Kidney glomerular epithelial cell (primary cell): ENCODE measurements at regions not wholly inside any gene's neighbourhood (a gene's known extent, or its start where the extent isn't known, plus 50 kb on each side); places are given as distances from the start of the nearest gene placed in this dataset.

Experiments
- DNase-seq: peaks from one replicate; lab custom pipeline; 2025; lab: John Stamatoyannopoulos, UW

DNA sequence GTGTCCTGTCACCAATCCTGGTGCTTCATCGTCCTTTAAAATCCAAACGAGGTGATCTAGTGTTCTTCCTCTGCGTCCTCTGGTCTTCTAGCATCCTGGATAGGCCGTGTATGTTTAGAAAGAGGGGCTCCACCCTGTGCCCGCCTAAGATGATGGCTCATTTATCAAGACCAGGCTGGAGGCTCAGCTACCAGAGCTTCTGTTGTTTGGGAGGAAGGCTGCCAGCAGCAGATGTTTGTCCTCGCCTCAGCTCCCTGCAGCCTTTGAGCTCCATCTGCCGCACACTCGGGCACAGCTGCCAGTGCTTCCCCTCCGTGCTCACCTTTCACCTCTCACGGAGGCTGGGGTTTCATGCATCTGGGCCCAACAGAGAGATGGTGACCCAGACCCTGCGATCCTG lies 954.7 kb upstream of the RBFOX1 start:
- DNase-seq = no peak

- DNase-seq = no peak
Measured at GRCh38 chr16:6375465-6376075, 957.1 kb upstream of the RBFOX1 start.

- no peak for DNase-seq
Measured at GRCh38 chr16:6374821-6375220, 957.8 kb upstream of the RBFOX1 start.

DNA sequence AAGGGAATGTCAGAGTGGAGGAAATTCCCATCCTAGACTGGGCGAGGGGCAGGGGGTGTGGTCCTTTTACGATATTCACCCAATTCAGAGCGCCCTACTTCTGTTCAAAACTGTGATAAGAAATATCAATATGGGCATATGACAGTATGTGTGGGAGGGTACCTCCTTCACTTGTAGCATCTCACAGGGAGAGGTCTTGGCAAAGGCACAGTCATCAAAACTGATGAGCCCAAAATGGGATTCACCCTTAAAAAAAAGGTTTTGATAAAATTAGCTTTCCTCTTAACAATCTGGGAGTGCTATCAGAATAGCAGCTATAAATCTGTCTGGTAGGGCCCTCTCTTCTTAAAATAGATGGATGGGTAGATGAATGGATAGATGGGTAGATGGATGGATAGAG lies 967.8 kb upstream of the RBFOX1 start:
- no peak for DNase-seq

DNA sequence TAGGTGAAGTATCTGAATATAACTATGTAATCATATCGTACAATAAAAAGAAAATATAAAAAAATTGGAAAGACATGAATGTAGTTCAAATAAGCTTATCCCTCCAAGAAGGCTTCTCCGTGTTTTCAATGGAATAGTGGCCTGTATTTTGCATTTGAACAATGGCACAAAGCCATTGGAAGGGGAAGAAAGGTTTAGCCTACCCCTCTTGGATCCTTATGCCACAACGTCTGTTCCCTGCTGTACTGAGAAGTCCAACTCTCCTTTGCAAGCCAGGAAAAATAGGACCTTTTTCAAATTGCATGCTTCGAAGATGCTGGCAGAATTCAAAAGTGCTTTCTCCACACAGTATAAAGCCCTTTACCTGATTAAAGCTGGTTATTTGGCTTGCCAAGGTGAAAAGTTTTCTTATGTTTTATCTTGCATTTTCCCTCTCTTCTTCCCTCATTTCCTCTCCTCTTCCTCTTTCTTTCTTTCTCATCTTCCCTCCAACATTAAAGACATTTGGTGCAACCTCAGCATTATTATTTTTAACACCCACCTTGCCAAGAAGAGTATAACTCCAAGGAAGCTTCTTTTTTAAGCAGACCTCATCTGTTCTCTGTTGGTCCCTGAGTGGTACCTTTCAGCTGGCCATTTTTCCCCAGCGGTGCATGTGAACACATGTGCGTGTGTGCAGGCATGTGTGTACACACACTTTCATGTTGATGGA lies 968.6 kb upstream of the RBFOX1 start:
- no peak for DNase-seq

DNA sequence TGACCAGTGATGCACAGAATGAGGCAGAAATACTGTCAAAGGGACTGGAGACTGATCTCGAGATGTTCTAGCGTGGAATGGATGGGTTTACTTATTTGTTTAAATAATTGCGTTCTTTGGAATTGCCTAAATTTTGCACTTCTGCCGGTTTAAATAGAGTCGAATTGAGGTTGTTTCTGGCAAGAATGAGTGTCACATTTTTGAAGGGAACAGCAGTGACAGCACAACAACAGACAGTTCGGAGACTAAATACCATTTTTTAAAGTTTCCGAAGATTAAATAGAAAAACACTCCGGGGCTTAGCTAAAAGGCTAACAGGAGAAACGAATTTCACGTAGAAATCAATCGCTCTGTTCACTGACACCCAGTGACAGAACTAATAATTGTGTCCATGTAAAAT lies 969.2 kb upstream of the RBFOX1 start:
- no peak for DNase-seq

GRCh38 chr16:6362321-6362720 lies 970.3 kb upstream of the RBFOX1 start:
- DNase-seq = no peak

DNA sequence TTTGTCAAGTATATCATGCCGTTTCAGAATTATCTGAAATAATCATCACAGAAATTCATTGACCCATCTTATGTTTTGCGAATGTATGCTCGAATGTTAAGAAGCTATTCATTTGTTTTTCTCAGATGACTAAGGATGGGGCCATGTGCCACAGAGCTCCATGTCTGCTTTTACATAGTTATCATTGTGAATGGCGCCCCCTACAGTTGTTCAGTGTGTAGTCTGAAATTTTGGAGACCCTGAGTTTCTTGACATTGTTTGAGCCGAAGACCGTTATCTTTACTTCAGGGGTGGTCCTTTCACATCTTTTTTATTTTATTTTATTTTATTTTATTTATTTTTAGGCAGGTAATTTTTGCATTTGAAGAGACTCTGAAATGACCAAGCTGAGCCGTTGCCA lies 972.0 kb upstream of the RBFOX1 start:
- DNase-seq = no peak

DNA sequence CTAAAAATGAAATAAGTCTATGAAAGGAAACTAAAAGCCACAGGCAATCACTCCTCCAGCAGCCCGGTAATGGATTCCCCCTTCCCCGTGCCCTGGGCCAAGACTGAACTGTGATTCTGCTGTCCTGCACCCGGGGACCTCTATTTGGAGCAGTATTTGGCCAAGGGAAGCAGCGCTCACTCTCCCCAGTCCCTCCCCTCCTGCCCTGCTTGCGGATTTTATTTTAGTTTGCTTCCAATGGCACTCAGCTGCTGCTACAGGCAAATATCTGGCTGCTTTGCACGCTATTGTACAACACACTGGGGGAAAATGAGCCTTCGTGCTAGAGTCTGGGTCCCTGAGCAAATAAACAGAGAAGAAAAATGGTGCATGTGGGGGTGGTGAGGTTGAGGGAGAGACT lies 975.7 kb upstream of the RBFOX1 start:
- DNase-seq = no peak

GRCh38 chr16:6349725-6350124 lies 982.9 kb upstream of the RBFOX1 start:
- DNase-seq = no peak

- DNase-seq = no peak
Measured at GRCh38 chr16:6345090-6345489, 987.6 kb upstream of the RBFOX1 start.

DNA sequence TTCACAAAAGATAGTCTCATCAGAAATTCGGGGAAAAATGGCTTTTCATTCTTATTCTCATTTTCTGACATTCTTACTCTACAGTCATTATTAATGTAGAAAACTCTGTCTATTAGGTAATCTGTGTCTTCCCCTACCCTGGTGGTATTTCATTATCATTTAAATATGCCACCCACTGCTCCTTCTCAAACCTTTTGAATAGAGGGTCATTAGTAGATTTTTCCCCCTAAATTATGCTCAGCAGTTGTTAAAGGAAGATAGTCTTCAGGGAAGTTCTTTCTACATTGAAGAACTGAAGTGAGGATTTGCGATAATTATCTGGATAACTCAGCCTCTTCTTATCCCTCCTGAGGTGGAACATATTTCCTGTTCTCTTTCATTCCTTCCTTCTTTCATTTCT lies 989.5 kb upstream of the RBFOX1 start:
- no peak for DNase-seq

GRCh38 chr16:6341981-6342380 lies 990.7 kb upstream of the RBFOX1 start:
- DNase-seq = no peak

- DNase-seq = no peak
Measured at GRCh38 chr16:6335072-6335471, 997.6 kb upstream of the RBFOX1 start.

DNA sequence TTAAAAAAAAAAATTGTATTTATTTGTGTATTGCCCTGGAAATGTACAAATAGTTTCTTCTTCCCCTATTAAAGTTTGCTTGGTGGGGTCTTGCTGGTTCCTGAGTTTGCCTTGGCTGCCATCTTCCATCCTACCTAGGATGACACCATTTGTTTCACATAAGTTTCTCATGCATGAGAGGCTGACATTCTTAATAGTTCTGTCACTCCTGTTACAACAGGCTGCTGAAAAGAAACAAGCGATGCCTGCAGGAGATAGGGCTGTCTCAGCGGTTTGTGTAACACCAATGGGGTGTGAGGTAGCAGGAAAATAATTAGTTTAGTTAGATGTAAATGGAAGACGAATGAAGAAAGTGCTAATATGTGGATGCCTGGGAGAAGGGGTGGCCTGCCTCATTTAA lies 1000.9 kb upstream of the RBFOX1 start:
- no peak for DNase-seq

- no peak for DNase-seq
Measured at GRCh38 chr16:6317934-6318333, 1014.7 kb upstream of the RBFOX1 start.

GRCh38 chr16:6309271-6309670 lies 1023.4 kb upstream of the RBFOX1 start:
- DNase-seq = no peak

DNA sequence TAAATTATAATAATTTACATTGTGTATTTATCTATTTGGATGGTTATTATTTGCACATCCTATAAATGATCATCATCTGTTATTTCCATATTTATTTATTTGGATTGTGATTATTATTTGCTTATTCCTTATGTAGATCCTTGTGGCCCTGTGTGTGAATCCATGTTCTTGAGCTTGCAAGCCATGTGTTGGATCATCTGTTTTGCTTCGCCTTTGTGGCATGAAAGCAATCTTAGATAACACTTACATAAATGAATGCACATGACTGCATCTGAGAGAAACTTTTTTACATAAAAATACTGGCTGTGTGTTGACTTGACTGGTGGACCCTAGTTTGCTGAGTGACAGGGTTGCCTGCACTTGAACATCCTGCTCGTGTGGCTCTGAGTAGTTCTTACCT lies 1024.5 kb upstream of the RBFOX1 start:
- no peak for DNase-seq

DNA sequence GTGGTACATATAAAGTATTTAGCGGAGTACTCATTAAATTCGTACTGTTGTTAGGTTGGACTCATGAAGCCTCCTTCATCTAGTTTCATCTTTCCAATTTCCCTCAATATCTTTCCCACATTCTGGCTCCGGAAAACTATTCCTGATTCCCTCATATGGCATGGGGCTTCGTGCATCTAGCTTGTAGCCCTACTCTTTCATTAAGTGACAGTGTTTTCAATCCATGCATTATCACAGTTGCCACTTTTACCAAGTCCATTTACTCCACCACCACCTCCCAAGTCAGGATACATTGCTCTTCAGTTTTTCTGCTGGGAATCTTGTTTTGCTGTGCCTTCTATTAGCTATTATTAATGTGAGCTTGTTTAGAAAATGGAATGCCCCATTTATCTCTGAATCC lies 1032.1 kb upstream of the RBFOX1 start:
- no peak for DNase-seq

GRCh38 chr16:6297666-6298410 lies 1034.8 kb upstream of the RBFOX1 start:
- no peak for DNase-seq

DNA sequence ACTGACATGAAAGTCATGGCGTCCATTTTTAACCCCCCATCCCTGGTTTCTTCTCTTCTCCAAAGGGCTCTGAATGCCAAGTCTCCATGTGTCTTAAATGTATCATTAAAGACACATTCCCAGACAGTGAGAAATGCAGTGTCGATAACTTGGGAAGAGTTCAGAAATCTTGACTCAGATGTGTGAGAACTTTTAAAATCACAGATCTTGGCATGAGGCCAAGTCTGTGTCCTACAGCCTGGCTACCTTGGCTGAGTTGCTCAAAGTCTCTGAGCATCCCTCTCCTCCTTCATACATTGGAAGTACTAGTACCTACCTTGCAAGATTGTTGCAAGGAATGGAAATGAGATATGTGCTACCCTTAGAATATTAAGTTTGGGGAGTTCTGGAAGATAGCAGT lies 1046.5 kb upstream of the RBFOX1 start:
- DNase-seq = no peak

DNA sequence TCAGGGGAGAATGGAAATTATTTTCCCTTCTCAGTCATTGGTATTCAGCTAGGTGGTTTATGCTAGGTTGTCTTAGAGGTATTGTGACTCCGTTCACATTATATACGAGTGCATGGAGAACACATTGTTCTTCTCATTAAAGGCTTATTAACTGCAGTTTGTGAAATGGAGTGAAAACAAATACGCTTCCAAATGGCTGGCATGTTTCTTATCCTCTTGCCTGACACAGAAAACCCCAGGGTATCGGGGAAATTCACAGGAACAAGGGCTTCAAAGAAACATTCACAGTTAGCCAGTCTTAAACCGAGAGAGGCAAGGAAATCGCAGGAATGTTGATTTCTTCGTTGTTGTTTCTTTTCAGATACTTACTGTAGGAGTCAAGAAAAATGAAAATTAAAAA lies 1047.9 kb upstream of the RBFOX1 start:
- DNase-seq = no peak

- DNase-seq = no peak
Measured at GRCh38 chr16:6281994-6282393, 1050.7 kb upstream of the RBFOX1 start.
